ENCODE measurements at regions not wholly inside any gene's neighbourhood (a gene's known extent, or its start where the extent isn't known, plus 50 kb on each side); places are given as distances from the start of the nearest gene placed in this dataset.

- no peaks in the 10 kb centered on the region for H3K27me3 ChIP-seq
- H3K9me3 ChIP-seq, result no peaks in the 10 kb centered on the region
- no peak overlapping the region for H3K4me3 ChIP-seq (replicated peaks in 1 of 3)
- H3K36me3 ChIP-seq, result no peaks in the 10 kb centered on the region
- no peak for DNase-seq
- TF ChIP-seq POLR2A (IDR thresholded peaks at IDR 0.05), result no peak
- no peak for TF ChIP-seq CTCF (IDR thresholded peaks at IDR 0.05)
- 67 to 78% methylated on average over 8 of the region's 8 CpGs for WGBS, 2 donors
- H3K4me1 ChIP-seq, result no peaks in the 10 kb centered on the region
- no peak overlapping the region for H3K27ac ChIP-seq
- intact Hi-C loops (cut with DNase I), result no loop called here
These were observed 295.6 kb upstream of the DLGAP1 start for GRCh38 chr18:4750393-4751346.

DNA sequence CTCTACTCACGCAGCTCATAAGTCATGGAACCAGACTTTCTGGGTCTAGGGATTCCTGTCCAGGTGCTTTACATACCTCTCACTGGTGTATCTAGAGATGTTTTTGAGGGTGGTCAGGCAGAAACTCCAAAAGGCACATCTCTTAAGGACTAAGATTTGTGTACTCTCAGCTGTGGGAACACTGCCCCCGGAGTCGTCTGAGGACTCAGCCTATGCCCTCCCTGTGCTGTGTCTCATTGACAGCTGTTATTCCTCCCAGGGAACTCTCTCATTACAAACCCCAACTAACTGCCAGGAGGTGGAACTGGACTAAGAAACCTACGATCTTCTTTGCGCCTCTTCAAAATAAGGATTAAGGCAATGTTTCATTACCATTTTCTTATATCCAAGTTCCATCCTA, 293.9 kb upstream of the DLGAP1 start:
- DNase-seq, result no peak
- WGBS, 2 donors, result 52 to 66% methylated on average over 5 of the region's 5 CpGs
- no peaks in the 10 kb centered on the region for H3K27me3 ChIP-seq

DNA sequence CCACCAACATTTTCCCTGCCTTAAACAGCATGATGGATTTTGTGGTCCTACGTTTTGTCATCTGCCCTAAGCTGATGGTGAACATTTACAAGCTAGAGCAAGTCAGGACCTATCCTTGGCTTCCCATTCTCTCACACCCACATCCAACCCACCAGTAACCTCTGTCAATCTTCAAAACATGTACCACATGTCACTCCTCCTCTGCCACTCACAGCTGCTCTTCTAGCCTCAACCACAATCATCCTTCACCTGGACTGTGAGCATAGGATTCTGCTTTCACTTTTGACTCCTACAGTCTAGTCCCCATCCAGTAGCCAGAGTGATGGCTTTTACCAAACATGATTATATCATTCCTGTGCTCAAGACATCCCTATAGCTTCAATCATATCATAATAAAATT, 279.8 kb upstream of the DLGAP1 start:
- TF ChIP-seq POLR2A (IDR thresholded peaks at IDR 0.05), result no peak
- no peak for TF ChIP-seq CTCF (IDR thresholded peaks at IDR 0.05)
- WGBS, 2 donors, result 81 to 87% methylated on average over 1 of the region's 1 CpG
- no peaks in the 10 kb centered on the region for H3K27me3 ChIP-seq
- H3K4me1 ChIP-seq, result no peaks in the 10 kb centered on the region
- H3K9me3 ChIP-seq, result no peaks in the 10 kb centered on the region
- no peaks in the 10 kb centered on the region for H3K36me3 ChIP-seq
- DNase-seq, result no peak
- H3K27ac ChIP-seq, result no peak overlapping the region
- intact Hi-C loops (cut with DNase I), result no loop called here
- H3K4me3 ChIP-seq (replicated peaks in 1 of 3), result no peak overlapping the region

More for the DNA sequence above, 293.9 kb upstream of the DLGAP1 start:
- Histone ChIP-seq H3K4me1 (no peaks in the 10 kb centered on the region), H3K4me3 (replicated peaks in 1 of 3) (no peak overlapping the region), H3K36me3 (no peaks in the 10 kb centered on the region), H3K9me3 (no peaks in the 10 kb centered on the region), H3K27ac (no peak overlapping the region)
- intact Hi-C loops (cut with DNase I), result no loop called here
- no peak for TF ChIP-seq CTCF (IDR thresholded peaks at IDR 0.05)
- no peak for TF ChIP-seq POLR2A (IDR thresholded peaks at IDR 0.05)

- no peaks in the 10 kb centered on the region for H3K9me3 ChIP-seq
- no peak overlapping the region for H3K27ac ChIP-seq
- H3K4me1 ChIP-seq, result no peaks in the 10 kb centered on the region
- no peak overlapping the region for H3K4me3 ChIP-seq (replicated peaks in 1 of 3)
- H3K36me3 ChIP-seq, result no peaks in the 10 kb centered on the region
- no peak for DNase-seq
- H3K27me3 ChIP-seq, result no peaks in the 10 kb centered on the region
- TF ChIP-seq CTCF (IDR thresholded peaks at IDR 0.05), result no peak
- TF ChIP-seq POLR2A (IDR thresholded peaks at IDR 0.05), result no peak
- intact Hi-C loops (cut with DNase I), result no loop called here
- whole genome bisulfite sequencing, 2 donors, result 77 to 85% methylated on average over 2 of the region's 2 CpGs
These were observed 278.9 kb upstream of the DLGAP1 start for GRCh38 chr18:4734021-4734420.

DNA sequence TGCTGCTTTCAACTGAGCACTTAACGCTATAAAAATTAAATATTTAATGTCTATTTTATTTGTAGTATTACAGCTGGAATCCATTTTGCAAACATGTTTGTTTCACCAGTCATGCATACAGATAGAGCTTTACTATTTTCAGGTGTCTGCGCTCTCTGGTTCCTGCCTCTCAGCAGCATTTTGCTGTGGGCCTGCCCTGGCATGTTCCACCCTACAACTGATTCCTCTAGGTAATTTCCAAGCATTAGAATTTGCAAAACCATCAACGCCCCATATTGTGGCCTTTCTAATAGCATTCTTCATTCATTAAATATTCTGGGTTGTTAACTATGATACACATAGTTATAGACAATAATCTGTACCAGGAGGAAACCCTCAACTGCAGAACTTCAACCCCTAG, 266.4 kb upstream of the DLGAP1 start:
- Histone ChIP-seq H3K9me3 (no peaks in the 10 kb centered on the region), H3K36me3 (no peaks in the 10 kb centered on the region), H3K4me3 (replicated peaks in 1 of 3) (no peak overlapping the region), H3K27me3 (no peaks in the 10 kb centered on the region), H3K27ac (no peak overlapping the region), H3K4me1 (no peaks in the 10 kb centered on the region)
- no peak for DNase-seq
- intact Hi-C loops (cut with DNase I), result no loop called here
- TF ChIP-seq POLR2A (IDR thresholded peaks at IDR 0.05) (no peak), CTCF (IDR thresholded peaks at IDR 0.05) (no peak)
- WGBS, 2 donors, result 91 to 92% methylated on average over 3 of the region's 3 CpGs
